HepG2 (cell line): ENCODE measurements at regions not wholly inside any gene's neighbourhood (a gene's known extent, or its start where the extent isn't known, plus 50 kb on each side); places are given as distances from the start of the nearest gene placed in this dataset.

Experiments
- ATAC-seq: fragments of 200-7000 bp; cut with Tn5 transposase; 3 replicates; pipeline ENCODE4 v1.9.1; 2020; ENCODE audit warnings: mild to moderate bottlenecking, moderate library complexity
- BruUV-seq: library from RNA; stranded (reverse); fragments of 400-500 nt; replicated peaks from 2 replicates; lab custom pipeline; 2021; lab: Mats Ljungman, UMichigan
- CTCF ChIA-PET: fragments of 300-600 bp; formaldehyde crosslinking; extraction: SDS; loops from one replicate; lab custom pipeline; 2021; ENCODE audit warnings: low total read pairs, inconsistent platforms, low intra/inter-chr PET ratio; lab: Yijun Ruan, JAX
- POLR2A ChIA-PET: fragments of 350-600 bp; sonication (Branson Sonifier 250); formaldehyde crosslinking; loops from one replicate; lab custom pipeline; 2020; ENCODE audit warnings: antibody characterized with exemption, inconsistent platforms; lab: Yijun Ruan, JAX
- DNase-seq: peaks from one replicate; pipeline ENCODE4 v3.0.0-alpha.2; 2015; ENCODE audit warnings: low spot score
- FAIRE-seq: peaks from 3 replicates; lab custom pipeline; 2011; peaks lifted over from hg19 to GRCh38; lab: Jason Lieb, UNC
- H2AFZ ChIP-seq: one replicate; pipeline ENCODE4 v1.6.1; 2011; ENCODE audit warnings: low read length, inconsistent platforms
- H3K27ac ChIP-seq: fragments of 300-600 bp; 3 replicates; pipeline ENCODE4 v1.8.0; 2011; ENCODE audit warnings: mixed run types, mild to moderate bottlenecking, mixed read lengths, low read length, inconsistent platforms; ENCODE audit not compliant: insufficient read depth; ENCODE audit errors: extremely low read length
- H3K27me3 ChIP-seq, 2 experiments: fragments of 200-600 bp in 1 of 2; 2 replicates in 1 of 2; 3 replicates in 1 of 2; pipeline versions ENCODE4 v1.6.0 to v1.8.0; 2011; ENCODE audit warnings: low read length in 2 of 2, mild to moderate bottlenecking in 2 of 2, moderate library complexity in 2 of 2, inconsistent platforms in 1 of 2; ENCODE audit not compliant: insufficient read depth in 2 of 2, control insufficient read depth in 1 of 2
- H3K36me3 ChIP-seq, 2 experiments: fragments of 200-600 bp in 1 of 2; replicated peaks in 1 of 2; 2 replicates in 1 of 2; 3 replicates in 1 of 2; pipeline versions ENCODE4 v1.5.1 to v1.8.0; 2011; ENCODE audit warnings: low read length in 2 of 2, inconsistent platforms in 1 of 2; ENCODE audit not compliant: insufficient read depth in 2 of 2, control insufficient read depth in 1 of 2
- H3K4me1 ChIP-seq: 2 replicates; pipeline ENCODE4 v1.5.1; 2012; ENCODE audit warnings: low read length, inconsistent platforms; ENCODE audit not compliant: insufficient read depth
- H3K4me2 ChIP-seq: 2 replicates; pipeline ENCODE4 v1.6.0; 2011; ENCODE audit warnings: low read depth, low read length, inconsistent platforms
- H3K4me3 ChIP-seq, 3 experiments: fragments of 200-600 bp in 1 of 3; sonication (generic), shearing (Covaris generic) in 1 of 3; replicated peaks in 1 of 3; 2 replicates each; pipeline ENCODE4 v1.5.1; 2011 to 2016; ENCODE audit warnings: low read length in 3 of 3, inconsistent platforms in 2 of 3, low read depth in 2 of 3, mild to moderate bottlenecking in 2 of 3, control low read depth in 1 of 3, mixed read lengths in 1 of 3; ENCODE audit not compliant: insufficient read depth in 1 of 3
- H3K79me2 ChIP-seq: one replicate; pipeline ENCODE4 v1.6.1; 2011; ENCODE audit warnings: low read length, inconsistent platforms; ENCODE audit not compliant: insufficient read depth
- H3K9ac ChIP-seq: 2 replicates; pipeline ENCODE4 v1.6.0; 2011; ENCODE audit warnings: mild to moderate bottlenecking, low read depth, low read length, inconsistent platforms; ENCODE audit not compliant: insufficient read depth
- H3K9me3 ChIP-seq: 2 replicates; pipeline ENCODE4 v1.5.1; 2012; ENCODE audit warnings: mild to moderate bottlenecking, low read length
- H4K20me1 ChIP-seq: 2 replicates; pipeline ENCODE4 v1.6.0; 2011; ENCODE audit warnings: inconsistent platforms, mild to moderate bottlenecking, low read length, moderate library complexity; ENCODE audit not compliant: insufficient read depth
- NFE2L2 ChIP-seq: fragments of 150-350 bp; IDR thresholded peaks from 2 replicates; pipeline ENCODE4 v1.6.1; 2014; ENCODE audit warnings: low read length
- SRF ChIP-seq: IDR thresholded peaks from 2 replicates; pipeline ENCODE4 v1.6.1; 2011; ENCODE audit warnings: mild to moderate bottlenecking, low read depth, low read length, moderate library complexity
- ZFP91 ChIP-seq: sonication (generic); formaldehyde crosslinking; IDR thresholded peaks from 2 replicates; pipeline ENCODE4 v1.9.0; 2022; ENCODE audit warnings: missing genetic modification reagents, mild to moderate bottlenecking, borderline replicate concordance
- ZNF256 ChIP-seq: sonication (generic); formaldehyde crosslinking; conservative IDR thresholded peaks from 2 replicates; pipeline ENCODE4 v1.4.0; 2020; ENCODE audit warnings: missing genetic modification reagents
- ZNF276 ChIP-seq: sonication (generic); formaldehyde crosslinking; IDR thresholded peaks from 2 replicates; pipeline ENCODE4 v1.4.0; 2020; ENCODE audit warnings: mild to moderate bottlenecking, low read depth, missing genetic modification reagents
- ZNF318 ChIP-seq: sonication (generic); formaldehyde crosslinking; IDR thresholded peaks from 2 replicates; pipeline ENCODE4 v1.4.0; 2020; ENCODE audit warnings: mild to moderate bottlenecking, missing genetic modification reagents
- WGBS: methylation state at CpG from one replicate; pipeline ENCODE4 v1.1.6; 2017; ENCODE audit warnings: low lambda C conversion rate; 5-methylcytosine and 5-hydroxymethylcytosine counted together
- in situ Hi-C: cut with HindIII; loops from 2 replicates; pipeline ENCODE4 v1.10.0; 2017; ENCODE audit warnings: low pct_unique_long_range_greater_than_20kb; ENCODE audit not compliant: extremely low pct_ligation_motif_present
- intact Hi-C: fragments of 100-400 bp; cut with micrococcal nuclease; formaldehyde crosslinking; loops from one replicate; pipeline ENCODE4 v1.10.0; 2022; ENCODE audit not compliant: unreplicated experiment

GRCh38 chr1:73327180-73327793, 870.7 kb downstream of the LRRIQ3 start:
- BruUV-seq: no TSS peak
- TF ChIP-seq ZNF256 (CRISPR knock-in tag): no peak
- TF ChIP-seq ZNF318 (CRISPR knock-in tag): no peak
- TF ChIP-seq SRF: no peak
- no peak for TF ChIP-seq NFE2L2
- TF ChIP-seq ZNF276: no peak
- no peak for TF ChIP-seq ZFP91 (CRISPR knock-in tag)
- intact Hi-C loops: no loop called here
- 12% methylated on average over 3 of the region's 3 CpGs for WGBS
- H3K4me1 ChIP-seq: no peaks in the 10 kb centered on the region
- DNase-seq (no peak), ATAC-seq (no peak), FAIRE-seq (no peak)
- ChIA-PET POLR2A (no interaction called here), CTCF (no interaction called here)
- H4K20me1 ChIP-seq: no peaks in the 10 kb centered on the region
- H2AFZ ChIP-seq: no peak overlapping the region
- H3K36me3 ChIP-seq: no peaks in the 10 kb centered on the region
- no peak overlapping the region for H3K27ac ChIP-seq
- in situ Hi-C loops: no loop called here
- no peak overlapping the region for H3K9ac ChIP-seq
- H3K4me2 ChIP-seq: no peak overlapping the region
- no peaks in the 10 kb centered on the region for H3K79me2 ChIP-seq
- peaks cover 76% of the 10 kb centered on the region for H3K9me3 ChIP-seq
- no peak overlapping the region for H3K4me3 ChIP-seq
- H3K27me3 ChIP-seq: no peaks in the 10 kb centered on the region
